ENCODE measurements at regions not wholly inside any gene's neighbourhood (a gene's known extent, or its start where the extent isn't known, plus 50 kb on each side); places are given as distances from the start of the nearest gene placed in this dataset.

GRCh38 chr19:46959894-46960556 lies 59.6 kb upstream of the NPAS1 start:
- Histone ChIP-seq H3K9me3 (no peaks in the 10 kb centered on the region), H3K27ac (no peak overlapping the region), H3K4me2 (no peak overlapping the region), H3K4me1 (peaks cover 24% of the 10 kb centered on the region), H3K4me3 (no peak overlapping the region)
- CTCF ChIA-PET: interaction anchor here (0.7 to 2.0 kb wide), 2 partner anchors 32 to 284 kb away, joined by 5 to 10 read pairs; no protein-coding TSS in a partner anchor
- FAIRE-seq: peak; percentile 18
- POLR2A ChIA-PET: no interaction called here
- 94% methylated on average over 5 of the region's 5 CpGs for WGBS (ENCODE audit: missing lambda C conversion rate)
- no peak for ATAC-seq
- no peak for DNase-seq (ENCODE audit: low read depth in 1 of 2, low spot score in 1 of 2)
- TF ChIP-seq ZSCAN20 (CRISPR knock-in tag; IDR thresholded peaks at IDR 0.05) (no peak), CHD2 (IDR thresholded peaks at IDR 0.05; ENCODE audit: low read length, partially characterized antibody) (no peak), MAX (IDR thresholded peaks at IDR 0.05) (no peak), KDM5A (IDR thresholded peaks at IDR 0.05) (no peak), GATA3 (IDR thresholded peaks at IDR 0.05; ENCODE audit: borderline replicate concordance) (no peak), REST (IDR thresholded peaks at IDR 0.05) (no peak), PBX3 (IDR thresholded peaks at IDR 0.05) (no peak), CBX8 (IDR thresholded peaks at IDR 0.05) (no peak)
- TF ChIP-seq, protein P1, sequence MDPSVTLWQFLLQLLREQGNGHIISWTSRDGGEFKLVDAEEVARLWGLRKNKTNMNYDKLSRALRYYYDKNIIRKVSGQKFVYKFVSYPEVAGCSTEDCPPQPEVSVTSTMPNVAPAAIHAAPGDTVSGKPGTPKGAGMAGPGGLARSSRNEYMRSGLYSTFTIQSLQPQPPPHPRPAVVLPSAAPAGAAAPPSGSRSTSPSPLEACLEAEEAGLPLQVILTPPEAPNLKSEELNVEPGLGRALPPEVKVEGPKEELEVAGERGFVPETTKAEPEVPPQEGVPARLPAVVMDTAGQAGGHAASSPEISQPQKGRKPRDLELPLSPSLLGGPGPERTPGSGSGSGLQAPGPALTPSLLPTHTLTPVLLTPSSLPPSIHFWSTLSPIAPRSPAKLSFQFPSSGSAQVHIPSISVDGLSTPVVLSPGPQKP (IDR thresholded peaks at IDR 0.05; ENCODE audit: low read depth, low read length): no peak

DNA sequence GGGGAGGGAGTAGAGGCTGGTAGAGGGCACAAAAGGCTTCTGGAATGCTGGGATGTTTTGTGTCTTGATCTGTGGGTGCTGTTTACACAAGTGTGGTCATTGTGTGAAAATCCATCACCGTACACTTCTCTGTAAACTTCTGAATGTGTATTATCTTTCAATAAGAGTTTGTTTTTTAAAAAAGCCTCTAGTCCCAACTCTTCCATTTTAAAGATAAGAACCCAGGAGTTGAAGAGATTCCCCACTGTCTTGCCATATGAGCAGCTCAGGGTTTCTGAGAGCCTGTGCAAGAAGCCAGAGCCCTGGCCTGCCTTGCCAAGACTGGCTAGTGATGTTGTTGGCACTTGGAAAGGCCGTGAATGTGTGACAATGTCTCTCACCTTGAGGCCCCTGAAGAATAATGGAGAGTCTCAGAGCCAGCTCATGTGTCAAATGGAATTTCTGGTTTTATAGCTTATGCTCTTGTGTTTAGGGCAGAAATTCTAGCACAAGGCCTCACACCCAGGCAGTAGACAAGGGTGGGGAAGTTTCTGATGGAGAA lies 57.5 kb upstream of the NPAS1 start:
- 80% methylated on average over 2 of the region's 2 CpGs for WGBS (ENCODE audit: missing lambda C conversion rate)
- Histone ChIP-seq H3K4me1 (peaks cover 16% of the 10 kb centered on the region; the same call in 2 of the 3 replicates), H3K9me3 (no peaks in the 10 kb centered on the region), H3K4me2 (no peak overlapping the region), H3K4me3 (no peak overlapping the region), H3K27ac (no peak overlapping the region)
- FAIRE-seq: no peak
- ChIA-PET CTCF (interaction anchor here (0.6 to 2.5 kb wide), 3 partner anchors 29 to 106 kb away, joined by 3 to 9 read pairs (median 3); no protein-coding TSS in a partner anchor), POLR2A (no interaction called here)
- no peak for DNase-seq (ENCODE audit: low read depth in 1 of 2, low spot score in 1 of 2)
- TF ChIP-seq HOXA7 (CRISPR knock-in tag; IDR thresholded peaks at IDR 0.05): no peak
- TF ChIP-seq SMC3 (IDR thresholded peaks at IDR 0.05): no peak
- no peak for TF ChIP-seq ATOH8 (CRISPR knock-in tag; IDR thresholded peaks at IDR 0.05; ENCODE audit: low read depth)
- TF ChIP-seq TFCP2L1 (CRISPR knock-in tag; IDR thresholded peaks at IDR 0.05): no peak
- TF ChIP-seq, protein P1 (IDR thresholded peaks at IDR 0.05; ENCODE audit: low read depth, low read length): no peak
- ATAC-seq: no peak; a peak in 1 of 6 replicates

Measured in A549 (cell line).